ENCODE measurements at regions not wholly inside any gene's neighbourhood (a gene's known extent, or its start where the extent isn't known, plus 50 kb on each side); places are given as distances from the start of the nearest gene placed in this dataset.

GRCh38 chr4:129972257-129972656 is 876.3 kb downstream of the C4orf33 start:
- TF ChIP-seq YY1 (IDR thresholded peaks at IDR 0.05; ENCODE audit: insufficient read depth, insufficient read length) (no peak), ZNF274 (IDR thresholded peaks at IDR 0.05; ENCODE audit: low read depth, low read length) (no peak), SUZ12 (IDR thresholded peaks at IDR 0.05; ENCODE audit: extremely low read depth, insufficient read depth, insufficient read length) (no peak)
